ENCODE measurements at regions not wholly inside any gene's neighbourhood (a gene's known extent, or its start where the extent isn't known, plus 50 kb on each side); places are given as distances from the start of the nearest gene placed in this dataset.

GRCh38 chr10:29069941-29070340 is 218.9 kb upstream of the LYZL1 start:
- DNase-seq (ENCODE audit: low read depth in 2 of 2), result no peak
- Histone ChIP-seq H3K9ac (ENCODE audit: insufficient read depth, low read length) (no peak overlapping the region), H3K36me3 (ENCODE audit: control insufficient read depth, insufficient read depth, low read length) (no peaks in the 10 kb centered on the region), H3K27ac (ENCODE audit: insufficient read depth, low read length) (no peak overlapping the region), H3K4me3 (replicated peaks in 1 of 4; ENCODE audit: control extremely low read depth in 1 of 4, insufficient read depth in 1 of 4, low read depth in 3 of 4, low read length in 4 of 4) (no peak overlapping the region), H3K79me2 (ENCODE audit: control insufficient read depth, insufficient read depth, low read length) (no peaks in the 10 kb centered on the region), H2AFZ (ENCODE audit: low read length) (no peak overlapping the region), H4K20me1 (ENCODE audit: control insufficient read depth, extremely low read depth, insufficient read depth, low read length) (no peaks in the 10 kb centered on the region), H3K9me3 (ENCODE audit: control insufficient read depth, insufficient read depth, low read depth, low read length) (no peaks in the 10 kb centered on the region), H3K27me3 (ENCODE audit: control insufficient read depth, insufficient read depth, low read length) (no peaks in the 10 kb centered on the region), H3K4me2 (ENCODE audit: extremely low read depth, insufficient read depth, low read length) (no peak overlapping the region), H3K4me1 (ENCODE audit: control insufficient read depth, extremely low read depth, insufficient read depth, low read length) (no peaks in the 10 kb centered on the region)
- TF ChIP-seq EZH2 (IDR thresholded peaks at IDR 0.05; ENCODE audit: low read length, missing control alignments) (no peak), CTCF (conservative IDR thresholded peaks at IDR 0.05 in 1 of 2, IDR thresholded peaks at IDR 0.05 in 1 of 2; ENCODE audit: low read depth in 1 of 2, low read length in 2 of 2) (no peak)

- H3K79me2 ChIP-seq (ENCODE audit: control insufficient read depth, insufficient read depth, low read length), result no peaks in the 10 kb centered on the region
- no peak for DNase-seq (ENCODE audit: low read depth in 2 of 2)
- H2AFZ ChIP-seq (ENCODE audit: low read length), result no peak overlapping the region
- H3K4me1 ChIP-seq (ENCODE audit: control insufficient read depth, extremely low read depth, insufficient read depth, low read length), result no peaks in the 10 kb centered on the region
- no peak overlapping the region for H3K27ac ChIP-seq (ENCODE audit: insufficient read depth, low read length)
- TF ChIP-seq EZH2 (IDR thresholded peaks at IDR 0.05; ENCODE audit: low read length, missing control alignments) (no peak), CTCF (conservative IDR thresholded peaks at IDR 0.05 in 1 of 2, IDR thresholded peaks at IDR 0.05 in 1 of 2; ENCODE audit: low read depth in 1 of 2, low read length in 2 of 2) (no peak)
- H3K9me3 ChIP-seq (ENCODE audit: control insufficient read depth, insufficient read depth, low read depth, low read length), result no peaks in the 10 kb centered on the region
- no peak overlapping the region for H3K9ac ChIP-seq (ENCODE audit: insufficient read depth, low read length)
- no peaks in the 10 kb centered on the region for H3K36me3 ChIP-seq (ENCODE audit: control insufficient read depth, insufficient read depth, low read length)
- H3K4me3 ChIP-seq (replicated peaks in 1 of 4; ENCODE audit: control extremely low read depth in 1 of 4, insufficient read depth in 1 of 4, low read depth in 3 of 4, low read length in 4 of 4), result no peak overlapping the region
- H3K4me2 ChIP-seq (ENCODE audit: extremely low read depth, insufficient read depth, low read length), result no peak overlapping the region
- H3K27me3 ChIP-seq (ENCODE audit: control insufficient read depth, insufficient read depth, low read length), result no peaks in the 10 kb centered on the region
- H4K20me1 ChIP-seq (ENCODE audit: control insufficient read depth, extremely low read depth, insufficient read depth, low read length), result no peaks in the 10 kb centered on the region
Measured at GRCh38 chr10:29078919-29079318, 210.0 kb upstream of the LYZL1 start.

GRCh38 chr10:29081231-29081630 is 207.6 kb upstream of the LYZL1 start:
- Histone ChIP-seq H3K79me2 (ENCODE audit: control insufficient read depth, insufficient read depth, low read length) (no peaks in the 10 kb centered on the region), H3K9me3 (ENCODE audit: control insufficient read depth, insufficient read depth, low read depth, low read length) (no peaks in the 10 kb centered on the region), H3K4me2 (ENCODE audit: extremely low read depth, insufficient read depth, low read length) (no peak overlapping the region), H4K20me1 (ENCODE audit: control insufficient read depth, extremely low read depth, insufficient read depth, low read length) (no peaks in the 10 kb centered on the region), H3K4me1 (ENCODE audit: control insufficient read depth, extremely low read depth, insufficient read depth, low read length) (no peaks in the 10 kb centered on the region), H2AFZ (ENCODE audit: low read length) (no peak overlapping the region), H3K9ac (ENCODE audit: insufficient read depth, low read length) (no peak overlapping the region), H3K27ac (ENCODE audit: insufficient read depth, low read length) (no peak overlapping the region), H3K36me3 (ENCODE audit: control insufficient read depth, insufficient read depth, low read length) (no peaks in the 10 kb centered on the region), H3K4me3 (replicated peaks in 1 of 4; ENCODE audit: control extremely low read depth in 1 of 4, insufficient read depth in 1 of 4, low read depth in 3 of 4, low read length in 4 of 4) (no peak overlapping the region), H3K27me3 (ENCODE audit: control insufficient read depth, insufficient read depth, low read length) (no peaks in the 10 kb centered on the region)
- no peak for TF ChIP-seq EZH2 (IDR thresholded peaks at IDR 0.05; ENCODE audit: low read length, missing control alignments)
- no peak for TF ChIP-seq CTCF (conservative IDR thresholded peaks at IDR 0.05 in 1 of 2, IDR thresholded peaks at IDR 0.05 in 1 of 2; ENCODE audit: low read depth in 1 of 2, low read length in 2 of 2)
- no peak for DNase-seq (ENCODE audit: low read depth in 2 of 2)

All from fibroblast of lung (primary cell).